ENCODE measurements at regions not wholly inside any gene's neighbourhood (a gene's known extent, or its start where the extent isn't known, plus 50 kb on each side); places are given as distances from the start of the nearest gene placed in this dataset.
"Not testable (repeated sequence)": the region's sequence is repeated elsewhere in the genome, so short reads cannot be mapped to it uniquely, and the experiment has no call there.

- no peak for TF ChIP-seq MXI1 (IDR thresholded peaks at IDR 0.05; ENCODE audit: low read depth, low read length)
- no peak for TF ChIP-seq RAD21 (IDR thresholded peaks at IDR 0.05; ENCODE audit: low read length)
- no peak for TF ChIP-seq RXRA (IDR thresholded peaks at IDR 0.05; ENCODE audit: borderline replicate concordance, low read depth)
- no peak for TF ChIP-seq YY1 (IDR thresholded peaks at IDR 0.05; ENCODE audit: low read depth)
- TF ChIP-seq GATA2 (CRISPR knock-in tag; IDR thresholded peaks at IDR 0.05), result no peak
- no peak for TF ChIP-seq CHD2 (IDR thresholded peaks at IDR 0.05; ENCODE audit: low read length, partially characterized antibody)
- TF ChIP-seq USF2 (IDR thresholded peaks at IDR 0.05; ENCODE audit: borderline replicate concordance, low read depth, low read length), result no peak
- no peak for TF ChIP-seq NRF1 (IDR thresholded peaks at IDR 0.05; ENCODE audit: low read depth, low read length)
- TF ChIP-seq FOXM1 (IDR thresholded peaks at IDR 0.05; ENCODE audit: low read depth), result no peak
- TF ChIP-seq ELF1 (IDR thresholded peaks at IDR 0.05), result no peak
These were observed 500.6 kb downstream of the DISC1 start (continued) for GRCh38 chr1:232127190-232127589.

DNA sequence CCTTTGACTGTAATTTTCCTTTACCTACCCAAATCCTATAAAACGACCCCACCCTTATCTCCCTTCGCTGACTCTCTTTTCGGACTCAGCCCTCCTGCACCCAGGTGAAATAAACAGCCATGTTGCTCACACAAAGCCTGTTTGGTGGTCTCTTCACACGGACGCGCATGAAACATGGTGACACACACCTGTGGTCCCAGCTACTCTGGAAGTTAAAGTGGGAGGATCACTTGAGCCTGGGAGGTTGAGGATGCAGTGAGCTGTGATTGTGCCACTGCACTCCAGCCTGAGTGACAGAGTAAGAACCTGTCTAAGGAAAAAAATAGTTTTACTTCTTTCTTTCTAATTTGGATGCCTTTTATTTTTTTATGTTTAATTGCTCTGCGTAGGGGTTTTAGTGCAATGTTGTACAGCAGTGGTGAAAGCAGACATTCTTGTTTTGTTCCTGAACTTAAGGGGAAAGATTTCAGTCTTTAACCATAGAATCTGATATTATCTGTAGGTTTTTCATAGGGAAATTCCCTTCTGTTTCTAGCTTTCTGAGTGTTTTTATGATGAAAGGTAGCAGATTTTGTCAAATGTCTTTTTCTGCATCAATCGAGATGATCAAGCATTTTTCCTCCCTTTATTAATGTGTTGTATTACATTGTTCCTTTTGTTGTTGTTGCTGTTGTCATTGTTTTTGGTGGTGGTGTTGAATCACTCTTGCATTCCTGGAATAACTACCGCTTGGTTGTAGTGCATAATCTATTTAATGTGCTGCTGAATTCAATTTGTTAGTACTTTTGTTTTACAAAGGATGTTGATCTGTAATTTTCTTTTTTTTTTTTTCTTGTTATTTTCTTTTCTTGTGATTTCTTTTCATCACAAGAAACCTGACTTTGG lies 497.4 kb downstream of the DISC1 start:
- Histone ChIP-seq H3K27ac (ENCODE audit: low read depth in 2 of 2, low read length in 1 of 2) (no peak overlapping the region; a peak in 1 of 4 replicates), H3K9ac (no peak overlapping the region), H3K4me3 (ENCODE audit: low read depth in 2 of 2, low read length in 1 of 2) (no peak overlapping the region), H4K20me1 (ENCODE audit: insufficient read depth) (no peaks in the 10 kb centered on the region), H3K36me3 (replicated peaks in 1 of 2; ENCODE audit: control insufficient read depth in 1 of 2, insufficient read depth in 2 of 2, low read length in 1 of 2) (no peaks in the 10 kb centered on the region), H2AFZ (ENCODE audit: low read depth) (0 out of 2 replicates have a peak overlapping the region, but pooled peaks have one; percentile 19), H3K4me1 (ENCODE audit: control insufficient read depth in 1 of 2, insufficient read depth in 2 of 2, low read depth in 1 of 2, low read length in 1 of 2) (no peaks in the 10 kb centered on the region; a peak in 1 of 4 replicates), H3K79me2 (ENCODE audit: insufficient read depth) (no peaks in the 10 kb centered on the region), H3K4me2 (no peak overlapping the region), H3K9me3 (0 out of 2 replicates have a peak, but pooled peaks cover 5% of the 10 kb centered on the region), H3F3A (replicated peaks; ENCODE audit: insufficient read depth) (peaks cover 4% of the 10 kb centered on the region), H3K9me2 (no peaks in the 10 kb centered on the region), H3K27me3 (ENCODE audit: insufficient read depth) (no peaks in the 10 kb centered on the region)
- ChIA-PET POLR2A (no interaction called here), CTCF (no interaction called here)
- 81% methylated on average over 9 of the region's 9 CpGs for WGBS (ENCODE audit: low lambda C conversion rate)
- no peak for DNase-seq
- TF ChIP-seq TCF12 (IDR thresholded peaks at IDR 0.05), result 0 out of 2 replicates have a peak, but pooled peaks have one; percentile 14
- TF ChIP-seq, protein P1, sequence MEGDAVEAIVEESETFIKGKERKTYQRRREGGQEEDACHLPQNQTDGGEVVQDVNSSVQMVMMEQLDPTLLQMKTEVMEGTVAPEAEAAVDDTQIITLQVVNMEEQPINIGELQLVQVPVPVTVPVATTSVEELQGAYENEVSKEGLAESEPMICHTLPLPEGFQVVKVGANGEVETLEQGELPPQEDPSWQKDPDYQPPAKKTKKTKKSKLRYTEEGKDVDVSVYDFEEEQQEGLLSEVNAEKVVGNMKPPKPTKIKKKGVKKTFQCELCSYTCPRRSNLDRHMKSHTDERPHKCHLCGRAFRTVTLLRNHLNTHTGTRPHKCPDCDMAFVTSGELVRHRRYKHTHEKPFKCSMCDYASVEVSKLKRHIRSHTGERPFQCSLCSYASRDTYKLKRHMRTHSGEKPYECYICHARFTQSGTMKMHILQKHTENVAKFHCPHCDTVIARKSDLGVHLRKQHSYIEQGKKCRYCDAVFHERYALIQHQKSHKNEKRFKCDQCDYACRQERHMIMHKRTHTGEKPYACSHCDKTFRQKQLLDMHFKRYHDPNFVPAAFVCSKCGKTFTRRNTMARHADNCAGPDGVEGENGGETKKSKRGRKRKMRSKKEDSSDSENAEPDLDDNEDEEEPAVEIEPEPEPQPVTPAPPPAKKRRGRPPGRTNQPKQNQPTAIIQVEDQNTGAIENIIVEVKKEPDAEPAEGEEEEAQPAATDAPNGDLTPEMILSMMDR (IDR thresholded peaks at IDR 0.05), result no peak
- TF ChIP-seq FOXJ3 (CRISPR knock-in tag; IDR thresholded peaks at IDR 0.05), result no peak
- TF ChIP-seq JUND (IDR thresholded peaks at IDR 0.05), result peak; percentile 22; the same call in 1 of the 2 replicates

- H3K4me2 ChIP-seq; H3K9ac ChIP-seq; H4K20me1 ChIP-seq (ENCODE audit: insufficient read depth); H3K4me3 ChIP-seq (ENCODE audit: low read depth in 2 of 2, low read length in 1 of 2); H2AFZ ChIP-seq (ENCODE audit: low read depth); H3K27me3 ChIP-seq (ENCODE audit: insufficient read depth); H3K79me2 ChIP-seq (ENCODE audit: insufficient read depth); H3K9me3 ChIP-seq; H3K27ac ChIP-seq (ENCODE audit: low read depth in 2 of 2, low read length in 1 of 2); DNase-seq; H3K36me3 ChIP-seq (replicated peaks in 1 of 2; ENCODE audit: control insufficient read depth in 1 of 2, insufficient read depth in 2 of 2, low read length in 1 of 2); POLR2A ChIA-PET; H3F3A ChIP-seq (replicated peaks; ENCODE audit: insufficient read depth); CTCF ChIA-PET; H3K4me1 ChIP-seq (ENCODE audit: control insufficient read depth in 1 of 2, insufficient read depth in 2 of 2, low read depth in 1 of 2, low read length in 1 of 2); H3K9me2 ChIP-seq: not testable (repeated sequence)
- WGBS (ENCODE audit: low lambda C conversion rate), result 64% methylated on average over 4 of the region's 4 CpGs
These were observed 491.3 kb downstream of the DISC1 start for GRCh38 chr1:232117903-232118302.

Data from SK-N-SH (cell line).